ENCODE measurements at regions not wholly inside any gene's neighbourhood (a gene's known extent, or its start where the extent isn't known, plus 50 kb on each side); places are given as distances from the start of the nearest gene placed in this dataset.

- no peak overlapping the region for H3K27ac ChIP-seq (ENCODE audit: low read length)
- no peaks in the 10 kb centered on the region for H3K79me2 ChIP-seq (ENCODE audit: low read length)
- no peaks in the 10 kb centered on the region for H3K4me1 ChIP-seq (ENCODE audit: low read length)
- no peak overlapping the region for H2AFZ ChIP-seq (ENCODE audit: low read depth, low read length)
- 0 out of 2 replicates have a peak, but pooled peaks cover 4% of the 10 kb centered on the region for H3K9me3 ChIP-seq (ENCODE audit: insufficient read depth, low read length)
- H3K27me3 ChIP-seq (ENCODE audit: low read depth, low read length) = peaks cover 12% of the 10 kb centered on the region; the same call in 1 of the 2 replicates
- no peak overlapping the region for H3K4me2 ChIP-seq (ENCODE audit: low read length)
- no peaks in the 10 kb centered on the region for H3K36me3 ChIP-seq (replicated peaks; ENCODE audit: low read depth, low read length)
- TF ChIP-seq EZH2phosphoT487 (IDR thresholded peaks at IDR 0.05; ENCODE audit: low read depth) (no peak), CTCF (IDR thresholded peaks at IDR 0.05; ENCODE audit: low read depth, low read length) (no peak)
- no peaks in the 10 kb centered on the region for H4K20me1 ChIP-seq (ENCODE audit: insufficient read depth, low read length)
- H3K4me3 ChIP-seq (ENCODE audit: low read length) = no peak overlapping the region
- H3K9ac ChIP-seq (ENCODE audit: low read length) = no peak overlapping the region
Observed at GRCh38 chr20:11031300-11031699, 357.5 kb upstream of the JAG1 start.

GRCh38 chr20:11032611-11033010 is 358.8 kb upstream of the JAG1 start:
- TF ChIP-seq CTCF (IDR thresholded peaks at IDR 0.05; ENCODE audit: low read depth, low read length) (no peak), EZH2phosphoT487 (IDR thresholded peaks at IDR 0.05; ENCODE audit: low read depth) (no peak)
- H3K27me3 ChIP-seq (ENCODE audit: low read depth, low read length) = peaks cover 14% of the 10 kb centered on the region; the same call in 1 of the 2 replicates
- H3K4me3 ChIP-seq (ENCODE audit: low read length) = no peak overlapping the region
- H3K9ac ChIP-seq (ENCODE audit: low read length) = no peak overlapping the region
- H2AFZ ChIP-seq (ENCODE audit: low read depth, low read length) = no peak overlapping the region
- no peak overlapping the region for H3K27ac ChIP-seq (ENCODE audit: low read length)
- no peak overlapping the region for H3K4me2 ChIP-seq (ENCODE audit: low read length)
- H3K79me2 ChIP-seq (ENCODE audit: low read length) = no peaks in the 10 kb centered on the region
- no peaks in the 10 kb centered on the region for H3K36me3 ChIP-seq (replicated peaks; ENCODE audit: low read depth, low read length)
- H4K20me1 ChIP-seq (ENCODE audit: insufficient read depth, low read length) = no peaks in the 10 kb centered on the region
- H3K9me3 ChIP-seq (ENCODE audit: insufficient read depth, low read length) = 0 out of 2 replicates have a peak, but pooled peaks cover 4% of the 10 kb centered on the region
- no peaks in the 10 kb centered on the region for H3K4me1 ChIP-seq (ENCODE audit: low read length)

GRCh38 chr20:11034025-11034424 is 360.2 kb upstream of the JAG1 start:
- H3K4me2 ChIP-seq (ENCODE audit: low read length) = no peak overlapping the region
- H2AFZ ChIP-seq (ENCODE audit: low read depth, low read length) = no peak overlapping the region
- H3K9me3 ChIP-seq (ENCODE audit: insufficient read depth, low read length) = 0 out of 2 replicates have a peak, but pooled peaks cover 4% of the 10 kb centered on the region
- H3K4me3 ChIP-seq (ENCODE audit: low read length) = no peak overlapping the region
- H3K27ac ChIP-seq (ENCODE audit: low read length) = no peak overlapping the region
- no peaks in the 10 kb centered on the region for H3K36me3 ChIP-seq (replicated peaks; ENCODE audit: low read depth, low read length)
- H3K4me1 ChIP-seq (ENCODE audit: low read length) = no peaks in the 10 kb centered on the region
- H3K27me3 ChIP-seq (ENCODE audit: low read depth, low read length) = peaks cover 14% of the 10 kb centered on the region; the same call in 1 of the 2 replicates
- TF ChIP-seq CTCF (IDR thresholded peaks at IDR 0.05; ENCODE audit: low read depth, low read length) = no peak
- H3K79me2 ChIP-seq (ENCODE audit: low read length) = no peaks in the 10 kb centered on the region
- no peaks in the 10 kb centered on the region for H4K20me1 ChIP-seq (ENCODE audit: insufficient read depth, low read length)
- no peak overlapping the region for H3K9ac ChIP-seq (ENCODE audit: low read length)

GRCh38 chr20:11035211-11035610 is 361.4 kb upstream of the JAG1 start:
- Histone ChIP-seq H3K4me2 (ENCODE audit: low read length) (no peak overlapping the region), H3K4me1 (ENCODE audit: low read length) (no peaks in the 10 kb centered on the region), H4K20me1 (ENCODE audit: insufficient read depth, low read length) (no peaks in the 10 kb centered on the region), H3K9ac (ENCODE audit: low read length) (no peak overlapping the region), H3K27me3 (ENCODE audit: low read depth, low read length) (peaks cover 22% of the 10 kb centered on the region; the same call in 1 of the 2 replicates), H3K36me3 (replicated peaks; ENCODE audit: low read depth, low read length) (no peaks in the 10 kb centered on the region), H3K4me3 (ENCODE audit: low read length) (no peak overlapping the region), H3K9me3 (ENCODE audit: insufficient read depth, low read length) (0 out of 2 replicates have a peak, but pooled peaks cover 4% of the 10 kb centered on the region), H3K27ac (ENCODE audit: low read length) (no peak overlapping the region), H2AFZ (ENCODE audit: low read depth, low read length) (no peak overlapping the region), H3K79me2 (ENCODE audit: low read length) (no peaks in the 10 kb centered on the region)
- TF ChIP-seq EZH2phosphoT487 (IDR thresholded peaks at IDR 0.05; ENCODE audit: low read depth) = no peak
- TF ChIP-seq CTCF (IDR thresholded peaks at IDR 0.05; ENCODE audit: low read depth, low read length) = no peak

Data from OCI-LY3 (cell line).